GM18507 (cell line): ENCODE measurements at regions not wholly inside any gene's neighbourhood (a gene's known extent, or its start where the extent isn't known, plus 50 kb on each side); places are given as distances from the start of the nearest gene placed in this dataset.
"Not testable (repeated sequence)": the region's sequence is repeated elsewhere in the genome, so short reads cannot be mapped to it uniquely, and the experiment has no call there.

ENCODE experiments used
- DNase-seq: peaks from one replicate; pipeline ENCODE4 v3.0.0; 2011; ENCODE audit warnings: low read depth; ENCODE audit not compliant: insufficient read length; ENCODE audit errors: extremely low spot score
- FAIRE-seq: peaks from 2 replicates; lab custom pipeline; 2011; peaks lifted over from hg19 to GRCh38; lab: Jason Lieb, UNC

GRCh38 chr19:29016926-29017760 is 195.8 kb downstream of the UQCRFS1 start:
- DNase-seq (no peak), FAIRE-seq (no peak)

GRCh38 chr19:29016353-29016752 is 196.6 kb downstream of the UQCRFS1 start:
- DNase-seq (no peak), FAIRE-seq (no peak)

DNA sequence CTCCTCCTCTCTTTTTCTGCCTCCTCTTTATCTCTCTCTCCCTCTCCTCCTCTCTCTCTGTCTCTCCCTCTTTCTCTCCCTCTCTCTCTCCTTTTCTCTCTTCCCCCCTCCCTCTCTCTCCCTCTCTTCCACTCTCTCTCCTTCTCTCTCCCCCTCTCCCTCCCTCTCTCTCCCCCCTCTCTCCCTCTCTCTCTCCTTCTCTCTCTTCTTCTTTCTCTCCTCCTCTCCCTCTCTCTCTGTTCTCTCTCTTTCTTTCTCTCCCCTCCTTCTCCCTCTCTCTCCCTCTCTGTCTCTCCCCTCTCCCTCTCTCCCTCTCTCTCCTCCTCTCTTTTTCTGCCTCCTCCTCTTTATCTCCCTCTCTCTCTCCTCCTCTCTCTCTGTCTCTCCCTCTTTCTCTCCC is 197.4 kb downstream of the UQCRFS1 start:
- FAIRE-seq = no peak

GRCh38 chr19:29014857-29015436 is 198.0 kb downstream of the UQCRFS1 start:
- no peak for FAIRE-seq
- DNase-seq = no peak

More for the DNA sequence above, 197.4 kb downstream of the UQCRFS1 start:
- DNase-seq = no peak

- FAIRE-seq = no peak
- DNase-seq = no peak
Observed at GRCh38 chr19:29013988-29014387, 199.0 kb downstream of the UQCRFS1 start.

- no peak for FAIRE-seq
- no peak for DNase-seq
Observed at GRCh38 chr19:29013325-29013724, 199.6 kb downstream of the UQCRFS1 start.

- no peak for FAIRE-seq
Observed at GRCh38 chr19:29012457-29012856, 200.5 kb downstream of the UQCRFS1 start.

DNA sequence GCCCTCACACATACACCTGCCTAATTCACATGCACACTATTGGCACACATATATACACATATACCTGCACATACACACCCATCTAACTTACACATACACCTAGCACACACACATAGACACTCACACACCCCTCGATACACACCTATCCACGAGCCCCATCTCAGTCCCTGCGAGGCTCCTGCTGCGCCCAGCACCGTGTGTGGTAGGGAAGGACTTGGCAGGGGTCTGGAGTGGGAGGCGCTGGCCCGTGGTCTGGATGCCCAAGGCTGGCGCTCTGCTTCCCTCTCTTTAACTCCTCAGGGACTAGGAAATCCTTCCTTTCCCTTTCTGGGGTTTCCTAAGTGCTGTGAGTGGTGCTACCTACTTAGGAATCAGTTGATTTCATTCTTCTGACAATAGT is 202.7 kb downstream of the UQCRFS1 start:
- DNase-seq = no peak
- no peak for FAIRE-seq

More at GRCh38 chr19:29012457-29012856, 200.5 kb downstream of the UQCRFS1 start:
- no peak for DNase-seq

DNA sequence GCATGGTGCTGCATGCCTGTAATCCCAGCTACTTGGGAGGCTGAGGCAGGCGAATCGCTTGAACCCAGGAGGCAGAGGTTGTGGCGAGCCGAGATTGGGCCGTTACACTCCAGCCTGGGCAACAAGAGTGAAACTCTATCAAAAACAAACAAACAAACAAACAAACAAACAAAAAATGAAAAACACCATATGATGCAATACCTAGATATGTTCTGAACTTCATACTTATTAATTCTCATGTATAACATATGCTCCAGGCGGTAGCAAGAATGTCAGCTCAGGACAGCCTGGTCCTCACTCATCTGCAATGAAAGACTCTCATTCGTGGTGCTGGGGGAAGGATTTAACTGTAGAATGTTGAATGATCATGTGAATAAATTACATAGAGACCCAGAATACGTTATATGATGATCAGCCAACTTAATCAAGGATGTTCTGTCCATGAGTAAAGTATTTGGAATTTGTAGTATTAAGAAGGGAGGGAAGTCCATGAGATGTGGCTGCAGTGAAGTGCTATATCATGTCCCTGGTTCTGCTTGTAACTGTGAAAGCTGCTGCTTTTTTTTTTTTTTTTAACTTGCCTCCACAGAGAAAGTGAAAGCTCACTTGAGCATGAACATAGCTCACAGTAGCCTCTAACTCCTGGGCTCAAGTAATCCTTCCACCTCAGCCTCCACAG is 206.8 kb downstream of the UQCRFS1 start:
- DNase-seq (no peak), FAIRE-seq (no peak)

DNA sequence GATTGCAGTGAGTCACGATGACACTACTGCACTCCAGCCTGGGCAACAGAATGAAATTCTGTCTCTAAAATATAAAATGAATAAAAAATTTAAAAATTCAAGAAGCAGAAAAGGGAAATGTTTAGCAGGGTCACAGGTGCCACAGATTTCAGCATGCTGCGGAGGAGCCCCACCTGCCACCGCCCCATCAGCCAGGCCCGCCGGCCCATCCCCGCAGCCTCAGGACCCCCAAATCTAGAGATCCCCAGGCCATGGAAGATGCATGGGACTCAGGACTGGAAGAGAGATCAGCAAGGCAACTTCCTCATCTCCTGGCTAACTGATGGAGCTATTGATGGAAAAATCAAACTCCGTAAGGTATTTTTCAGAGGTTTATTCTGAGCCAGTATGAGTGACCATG is 208.2 kb downstream of the UQCRFS1 start:
- DNase-seq = no peak
- no peak for FAIRE-seq

GRCh38 chr19:29003641-29004409 is 209.1 kb downstream of the UQCRFS1 start:
- DNase-seq (no peak), FAIRE-seq (no peak)

DNA sequence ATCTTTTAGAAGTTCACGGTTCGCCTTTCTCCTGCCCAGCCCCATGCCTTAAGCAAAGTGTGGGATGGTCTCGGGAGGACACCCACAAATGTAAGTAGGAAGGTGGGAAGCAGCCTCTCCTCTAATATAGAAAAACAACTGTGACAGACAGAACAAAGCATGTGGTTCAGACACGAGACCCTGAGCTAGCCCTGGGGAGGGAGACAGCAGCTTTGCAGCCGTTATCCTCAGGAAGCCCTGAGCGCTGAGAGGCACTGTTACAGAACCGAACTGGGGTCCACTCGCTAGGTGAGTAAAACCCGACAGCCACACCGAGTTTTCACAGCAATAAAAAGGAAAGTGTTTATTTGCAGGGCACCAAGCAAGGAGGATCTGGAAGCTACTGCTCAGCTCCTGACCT is 210.6 kb downstream of the UQCRFS1 start:
- DNase-seq (no peak), FAIRE-seq (no peak)

- no peak for FAIRE-seq
- no peak for DNase-seq
Observed at GRCh38 chr19:29001597-29002245, 211.2 kb downstream of the UQCRFS1 start.

DNA sequence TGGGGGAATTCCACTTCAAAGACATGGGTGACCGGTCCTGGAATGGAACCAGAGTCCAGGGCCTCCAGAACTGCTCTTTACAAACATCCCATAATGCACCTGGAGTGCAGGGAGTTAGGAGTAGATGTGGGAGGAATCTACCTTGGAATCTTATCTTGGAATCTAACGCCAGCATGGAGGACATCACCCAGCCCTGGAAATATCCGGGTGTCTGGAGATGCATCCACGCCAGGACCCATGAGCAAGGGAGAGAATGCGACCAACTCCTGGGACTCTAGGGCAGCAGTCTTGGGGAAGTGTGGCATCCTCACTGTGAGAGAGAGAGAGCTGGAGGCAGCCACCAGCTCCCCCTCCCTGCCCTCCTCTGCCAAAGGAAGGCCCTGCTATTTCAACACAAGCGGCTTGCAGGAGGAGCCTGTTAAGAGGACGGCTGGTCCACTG is 211.8 kb downstream of the UQCRFS1 start:
- DNase-seq = no peak

DNA sequence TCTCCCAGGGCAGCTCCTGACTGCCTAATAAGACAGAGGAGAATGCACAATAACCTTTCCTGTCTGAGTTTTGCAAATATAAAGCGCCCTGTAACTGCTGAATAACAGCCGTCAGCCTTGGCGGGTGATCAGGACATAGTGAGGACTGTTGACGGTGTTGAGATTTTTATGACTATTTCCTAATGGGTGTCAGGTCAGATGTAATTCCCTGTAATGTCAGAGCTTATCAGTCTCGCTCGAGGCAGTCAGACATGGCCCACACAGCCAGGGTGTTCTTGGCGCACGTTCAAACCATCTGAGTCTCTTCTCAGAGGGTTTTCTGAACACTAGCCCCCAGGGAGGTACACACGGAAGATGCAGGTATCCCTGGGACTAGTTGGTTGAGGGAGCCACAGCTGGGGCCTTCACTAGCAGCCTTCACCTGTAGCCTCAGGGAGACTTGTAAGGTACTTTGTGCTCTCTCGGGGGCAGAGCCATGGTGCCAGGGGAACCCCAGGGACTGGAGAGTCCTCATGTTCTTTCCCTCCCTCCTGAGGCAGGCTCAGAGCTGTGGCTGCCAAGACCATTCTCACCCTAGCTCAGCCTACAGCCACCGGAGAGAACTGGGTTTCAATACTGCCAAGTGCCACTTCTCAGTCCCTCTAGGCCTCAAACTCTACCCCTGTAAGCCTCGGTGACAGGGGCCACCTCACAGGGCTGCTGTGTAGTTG is 213.1 kb downstream of the UQCRFS1 start:
- FAIRE-seq (no peak), DNase-seq (no peak)

More for the DNA sequence above, 211.8 kb downstream of the UQCRFS1 start:
- no peak for FAIRE-seq

- DNase-seq (no peak), FAIRE-seq (no peak)
Observed at GRCh38 chr19:28998974-28999373, 214.0 kb downstream of the UQCRFS1 start.

DNA sequence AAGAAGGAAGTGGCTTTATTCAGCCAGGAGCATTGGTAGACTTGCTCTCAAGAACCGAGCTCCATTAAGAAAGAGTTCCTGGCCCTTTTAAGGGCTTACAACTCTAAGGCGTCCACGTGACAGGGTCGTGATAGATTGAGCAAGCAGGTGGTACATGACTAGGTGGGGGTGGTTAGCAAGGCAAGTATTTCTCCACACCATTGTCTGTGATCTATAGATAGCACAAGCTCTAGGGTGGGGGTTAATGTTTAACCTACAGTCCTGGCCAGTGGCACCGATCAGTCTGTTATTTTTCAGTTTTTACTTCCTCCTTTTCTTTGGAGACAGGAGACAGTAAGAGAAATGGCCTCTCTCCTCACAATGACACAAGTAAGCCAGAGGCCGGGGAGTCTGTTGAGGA is 215.1 kb downstream of the UQCRFS1 start:
- not testable (repeated sequence) for FAIRE-seq, DNase-seq

DNA sequence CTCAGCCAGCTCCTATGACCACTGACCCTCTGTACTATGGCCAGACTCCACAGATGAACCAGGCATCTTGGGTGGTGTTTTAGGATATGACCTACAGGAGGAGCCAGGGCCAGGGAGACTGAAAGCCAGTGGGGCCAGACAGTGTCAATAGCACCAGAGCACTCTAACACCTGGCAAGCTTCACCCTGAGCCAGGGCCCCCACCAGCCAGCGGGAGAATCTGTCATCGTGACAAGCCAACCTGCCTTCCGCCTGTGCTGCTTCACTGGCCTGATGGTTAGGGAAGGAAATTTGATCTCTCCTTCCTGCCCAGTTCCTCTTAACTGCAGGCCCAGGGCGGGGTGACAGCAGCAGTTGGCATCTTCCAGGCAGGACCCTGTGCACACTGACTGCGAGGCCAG is 222.4 kb downstream of the UQCRFS1 start:
- DNase-seq (no peak), FAIRE-seq (no peak)

- FAIRE-seq (no peak), DNase-seq (no peak)
Observed at GRCh38 chr19:28989739-28990138, 223.2 kb downstream of the UQCRFS1 start.
